Osteocyte (in vitro differentiated cells): ENCODE measurements at regions not wholly inside any gene's neighbourhood (a gene's known extent, or its start where the extent isn't known, plus 50 kb on each side); places are given as distances from the start of the nearest gene placed in this dataset.

Experiments used
- DNase-seq: peaks from one replicate; pipeline ENCODE4 v3.0.0; 2021; ENCODE audit warnings: mixed read lengths; ENCODE audit not compliant: unreplicated experiment; ENCODE audit errors: extremely low spot score
- H3K27ac Mint-ChIP-seq: one replicate; pipeline ENCODE4 v1.8.0; 2021; ENCODE audit warnings: mild to moderate bottlenecking, mixed read lengths; ENCODE audit not compliant: unreplicated experiment
- H3K27me3 Mint-ChIP-seq: one replicate; pipeline ENCODE4 v1.8.0; 2021; ENCODE audit warnings: mixed read lengths; ENCODE audit not compliant: unreplicated experiment
- H3K36me3 Mint-ChIP-seq: one replicate; pipeline ENCODE4 v1.8.0; 2021; ENCODE audit warnings: mixed read lengths; ENCODE audit not compliant: unreplicated experiment
- H3K4me1 Mint-ChIP-seq: one replicate; pipeline ENCODE4 v1.8.0; 2021; ENCODE audit warnings: mixed read lengths; ENCODE audit not compliant: unreplicated experiment
- H3K4me3 Mint-ChIP-seq: one replicate; pipeline ENCODE4 v1.8.0; 2021; ENCODE audit warnings: mild to moderate bottlenecking, moderate library complexity, mixed read lengths; ENCODE audit not compliant: unreplicated experiment
- H3K9me3 Mint-ChIP-seq: one replicate; pipeline ENCODE4 v1.8.0; 2021; ENCODE audit warnings: mixed read lengths; ENCODE audit not compliant: unreplicated experiment
- CTCF ChIP-seq: fragments of 200-600 bp; sonication (generic); IDR thresholded peaks from 2 replicates; pipeline ENCODE4 v1.5.0; 2021; ENCODE audit warnings: antibody characterized with exemption, mild to moderate bottlenecking, moderate library complexity

DNA sequence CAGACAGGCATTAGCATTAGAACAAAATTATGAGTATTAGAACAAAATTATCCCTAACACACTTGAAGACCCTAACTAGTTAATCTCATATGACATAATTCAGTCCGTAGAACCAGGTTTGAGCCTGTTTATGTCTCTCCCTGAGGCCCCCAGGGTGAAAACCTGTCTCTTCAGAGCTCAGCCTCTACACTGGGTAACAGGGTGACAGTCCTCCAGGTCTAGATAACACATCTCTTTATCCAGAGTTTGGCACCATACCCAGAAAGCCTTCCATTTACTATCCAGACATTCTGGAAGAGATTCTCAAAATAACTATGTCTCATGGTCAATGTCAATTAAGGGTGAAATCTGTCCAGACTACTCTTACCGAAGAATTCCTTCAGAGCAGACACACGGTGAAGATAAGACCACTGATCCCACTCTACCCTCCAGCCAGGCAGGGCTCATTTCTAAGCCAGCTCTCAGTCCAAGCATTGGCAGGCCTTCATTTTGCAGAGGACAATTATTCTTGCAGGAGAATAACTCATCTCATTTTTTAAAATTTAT, 1195.3 kb downstream of the EFNB2 start:
- H3K27me3 Mint-ChIP-seq, result no peaks in the 10 kb centered on the region
- DNase-seq, result no peak
- peaks cover 65% of the 10 kb centered on the region for H3K4me1 Mint-ChIP-seq
- peaks cover 8% of the 10 kb centered on the region for H3K36me3 Mint-ChIP-seq
- TF ChIP-seq CTCF, result no peak
- no peak overlapping the region for H3K4me3 Mint-ChIP-seq
- H3K9me3 Mint-ChIP-seq, result peaks cover 16% of the 10 kb centered on the region
- H3K27ac Mint-ChIP-seq, result no peak overlapping the region

GRCh38 chr13:105338773-105339172, 1196.7 kb downstream of the EFNB2 start:
- Mint-ChIP-seq H3K27ac (no peak overlapping the region), H3K27me3 (no peaks in the 10 kb centered on the region), H3K9me3 (peaks cover 16% of the 10 kb centered on the region), H3K4me1 (peaks cover 74% of the 10 kb centered on the region), H3K4me3 (no peak overlapping the region), H3K36me3 (peaks cover 8% of the 10 kb centered on the region)
- TF ChIP-seq CTCF, result no peak
- no peak for DNase-seq

DNA sequence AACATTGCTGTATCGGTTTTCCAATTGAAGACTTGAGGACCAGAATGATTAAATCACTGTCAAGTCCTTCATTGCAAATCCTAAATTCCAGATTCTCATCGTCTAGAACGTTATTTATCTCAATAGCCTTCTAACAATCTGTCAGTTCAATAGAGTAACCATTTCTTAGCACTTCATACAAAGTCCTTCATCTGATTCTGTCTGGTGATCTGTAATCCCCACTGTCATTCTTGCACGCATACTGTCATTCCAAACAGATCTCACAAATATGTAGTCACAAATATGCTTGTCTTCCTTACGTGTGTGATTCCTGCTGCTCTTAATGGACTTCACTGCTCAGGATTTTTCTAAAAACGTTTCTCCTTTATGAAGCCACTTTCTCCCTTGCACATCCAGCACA, 1197.5 kb downstream of the EFNB2 start:
- Mint-ChIP-seq H3K27me3 (no peaks in the 10 kb centered on the region), H3K4me3 (no peak overlapping the region), H3K27ac (no peak overlapping the region), H3K4me1 (peaks cover 74% of the 10 kb centered on the region), H3K36me3 (peaks cover 8% of the 10 kb centered on the region), H3K9me3 (peaks cover 16% of the 10 kb centered on the region)
- TF ChIP-seq CTCF, result no peak
- no peak for DNase-seq

DNA sequence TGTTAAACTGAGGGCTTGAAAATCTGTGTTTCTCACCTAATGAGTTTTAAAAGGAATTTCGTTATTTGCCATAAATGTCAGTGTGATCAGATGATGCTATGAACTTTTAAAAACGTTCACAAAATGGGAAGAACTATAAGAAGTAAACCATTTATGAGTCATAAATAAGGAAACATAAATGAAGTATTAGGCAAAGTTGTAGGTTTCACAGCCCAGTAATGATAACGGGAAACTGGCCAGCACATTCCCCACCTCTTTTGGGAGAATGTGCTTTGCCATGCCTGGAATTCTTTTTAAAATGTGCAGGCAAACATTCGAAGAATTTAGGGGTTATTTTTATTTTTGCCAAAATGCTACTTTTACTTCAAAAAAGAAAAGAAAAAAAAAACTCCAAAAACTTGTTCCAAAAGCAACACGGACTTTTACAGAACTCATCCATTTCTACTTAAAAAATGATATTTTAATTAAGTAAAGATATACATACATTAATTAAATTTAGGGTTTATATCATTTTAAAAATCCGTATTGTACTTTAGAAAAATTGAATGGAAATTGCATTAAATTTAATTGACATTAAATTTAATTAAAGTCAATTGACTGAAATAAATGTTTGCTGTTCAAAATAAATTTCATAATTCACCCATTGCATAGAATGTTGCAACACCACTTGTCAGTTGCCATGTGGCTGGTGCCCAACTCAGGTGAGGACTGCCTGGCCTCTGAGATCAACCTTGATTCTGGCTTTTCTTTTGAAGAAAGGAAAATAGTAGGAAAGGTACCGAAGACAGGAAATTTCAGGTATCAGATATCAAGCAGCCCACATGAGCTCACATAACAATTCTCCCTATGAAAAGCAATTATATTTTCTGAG, 1198.5 kb downstream of the EFNB2 start:
- Mint-ChIP-seq H3K27ac (peak overlapping the region; percentile 74), H3K4me3 (no peak overlapping the region), H3K27me3 (no peaks in the 10 kb centered on the region), H3K36me3 (peaks cover 7% of the 10 kb centered on the region), H3K9me3 (peaks cover 12% of the 10 kb centered on the region), H3K4me1 (peaks cover 73% of the 10 kb centered on the region)
- no peak for TF ChIP-seq CTCF
- no peak for DNase-seq

DNA sequence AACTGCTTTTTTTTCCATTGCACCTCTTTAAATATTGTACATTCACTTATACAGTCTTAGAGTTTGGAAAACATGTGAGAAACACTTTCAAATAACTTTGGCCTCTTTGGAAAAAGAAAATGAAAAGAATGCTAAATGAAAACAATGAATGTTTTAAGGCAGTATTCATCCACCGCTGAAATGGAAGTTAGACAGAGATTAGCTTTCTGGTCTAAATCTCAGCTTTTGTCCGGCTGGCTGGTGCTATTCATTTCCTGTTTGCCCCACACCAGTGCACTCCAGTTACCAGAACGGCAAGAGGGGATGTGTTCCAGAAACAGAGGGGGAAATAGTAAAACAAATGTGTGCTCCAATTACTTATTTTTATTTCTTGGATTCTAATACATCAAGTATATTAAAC, 1201.3 kb downstream of the EFNB2 start:
- Mint-ChIP-seq H3K4me3 (peak overlapping the region; percentile 11), H3K9me3 (peaks cover 16% of the 10 kb centered on the region), H3K27me3 (no peaks in the 10 kb centered on the region), H3K27ac (peak overlapping the region; percentile 88), H3K4me1 (peaks cover 78% of the 10 kb centered on the region), H3K36me3 (peaks cover 11% of the 10 kb centered on the region)
- no peak for DNase-seq
- no peak for TF ChIP-seq CTCF
